ENCODE measurements at regions not wholly inside any gene's neighbourhood (a gene's known extent, or its start where the extent isn't known, plus 50 kb on each side); places are given as distances from the start of the nearest gene placed in this dataset.

DNA sequence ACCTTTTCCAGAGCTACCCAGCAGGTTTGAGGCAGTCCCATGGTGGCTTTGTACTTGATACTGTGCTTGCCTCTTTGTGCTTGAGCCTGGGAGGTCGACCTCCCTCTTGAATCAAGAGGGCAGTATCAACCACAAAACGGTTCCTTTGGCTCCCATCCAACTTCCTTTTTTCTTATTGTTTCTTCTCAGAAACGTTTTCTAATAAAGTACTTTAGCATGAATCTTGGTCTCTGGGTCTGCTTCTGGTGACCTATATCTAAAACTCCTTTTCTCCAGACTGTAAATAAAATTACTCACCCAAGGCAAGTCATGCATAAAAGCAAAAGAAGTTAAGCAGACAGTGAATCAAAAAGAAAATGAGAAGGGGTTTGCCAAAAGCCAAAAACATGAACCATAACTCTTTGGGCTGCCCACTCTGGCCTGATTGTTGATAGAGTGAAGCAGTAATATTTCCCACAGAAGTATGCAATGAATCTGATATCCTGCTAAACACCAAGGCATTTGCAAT, 112.2 kb upstream of the SLC4A7 start:
- TF ChIP-seq, protein P1, sequence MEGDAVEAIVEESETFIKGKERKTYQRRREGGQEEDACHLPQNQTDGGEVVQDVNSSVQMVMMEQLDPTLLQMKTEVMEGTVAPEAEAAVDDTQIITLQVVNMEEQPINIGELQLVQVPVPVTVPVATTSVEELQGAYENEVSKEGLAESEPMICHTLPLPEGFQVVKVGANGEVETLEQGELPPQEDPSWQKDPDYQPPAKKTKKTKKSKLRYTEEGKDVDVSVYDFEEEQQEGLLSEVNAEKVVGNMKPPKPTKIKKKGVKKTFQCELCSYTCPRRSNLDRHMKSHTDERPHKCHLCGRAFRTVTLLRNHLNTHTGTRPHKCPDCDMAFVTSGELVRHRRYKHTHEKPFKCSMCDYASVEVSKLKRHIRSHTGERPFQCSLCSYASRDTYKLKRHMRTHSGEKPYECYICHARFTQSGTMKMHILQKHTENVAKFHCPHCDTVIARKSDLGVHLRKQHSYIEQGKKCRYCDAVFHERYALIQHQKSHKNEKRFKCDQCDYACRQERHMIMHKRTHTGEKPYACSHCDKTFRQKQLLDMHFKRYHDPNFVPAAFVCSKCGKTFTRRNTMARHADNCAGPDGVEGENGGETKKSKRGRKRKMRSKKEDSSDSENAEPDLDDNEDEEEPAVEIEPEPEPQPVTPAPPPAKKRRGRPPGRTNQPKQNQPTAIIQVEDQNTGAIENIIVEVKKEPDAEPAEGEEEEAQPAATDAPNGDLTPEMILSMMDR (IDR thresholded peaks at IDR 0.05; ENCODE audit: borderline replicate concordance, control extremely low read depth, extremely low read depth, insufficient read depth, missing control alignments), result no peak
- peak; percentile 20 for DNase-seq (ENCODE audit: low spot score)
- in situ Hi-C loops (cut with MboI; ENCODE audit: low sequenced_read_pairs, unreplicated experiment), result no loop called here

DNA sequence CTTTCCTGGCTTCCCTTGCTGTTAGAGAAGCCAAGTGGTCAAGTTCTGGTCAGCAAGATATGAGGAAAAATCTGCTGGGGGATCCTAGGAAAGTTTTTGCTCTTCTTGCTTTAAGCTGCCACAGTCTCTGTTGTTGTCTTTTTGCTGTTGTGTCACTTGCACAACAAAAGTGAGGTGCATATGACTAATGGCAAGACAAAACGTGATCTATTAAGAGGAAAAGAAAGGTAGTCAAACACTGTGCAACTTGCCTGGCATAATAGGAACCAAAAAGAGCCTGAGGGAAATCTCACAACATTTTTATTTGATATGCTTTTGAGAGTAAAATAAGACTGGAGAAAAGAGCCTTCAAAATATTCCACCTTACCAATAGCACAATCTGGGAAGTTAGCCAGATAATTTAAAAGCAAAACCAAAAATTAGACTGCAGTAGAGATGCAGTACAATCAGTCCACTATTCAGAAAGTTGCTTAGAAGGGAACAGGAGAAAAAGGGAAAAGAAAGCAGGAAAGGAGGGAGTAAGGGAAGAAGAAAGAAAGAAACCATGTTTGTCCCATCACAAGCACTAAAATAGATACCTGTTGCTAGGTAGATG, 110.0 kb upstream of the SLC4A7 start:
- TF ChIP-seq, protein P1 (IDR thresholded peaks at IDR 0.05; ENCODE audit: borderline replicate concordance, control extremely low read depth, extremely low read depth, insufficient read depth, missing control alignments), result no peak
- DNase-seq (ENCODE audit: low spot score), result no peak
- in situ Hi-C loops (cut with MboI; ENCODE audit: low sequenced_read_pairs, unreplicated experiment), result no loop called here

DNA sequence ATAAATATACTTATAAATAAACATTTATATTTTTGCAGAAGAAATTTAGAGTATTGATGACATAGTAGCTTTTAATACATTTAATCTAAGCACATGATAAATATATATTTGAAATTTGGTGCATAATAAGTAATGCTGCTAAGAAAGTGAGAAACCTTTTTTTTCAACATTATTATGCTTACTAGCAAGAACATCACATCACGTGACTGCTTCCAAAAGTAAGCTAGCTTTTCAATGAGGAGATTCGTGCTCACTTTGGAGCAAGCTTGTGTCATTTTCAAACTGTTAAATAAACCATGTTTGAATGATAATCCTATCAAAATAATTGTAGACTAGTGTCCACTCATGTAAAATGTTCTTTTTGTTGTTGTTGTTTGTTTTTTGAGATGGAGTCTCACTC, 109.0 kb upstream of the SLC4A7 start:
- in situ Hi-C loops (cut with MboI; ENCODE audit: low sequenced_read_pairs, unreplicated experiment), result no loop called here

DNA sequence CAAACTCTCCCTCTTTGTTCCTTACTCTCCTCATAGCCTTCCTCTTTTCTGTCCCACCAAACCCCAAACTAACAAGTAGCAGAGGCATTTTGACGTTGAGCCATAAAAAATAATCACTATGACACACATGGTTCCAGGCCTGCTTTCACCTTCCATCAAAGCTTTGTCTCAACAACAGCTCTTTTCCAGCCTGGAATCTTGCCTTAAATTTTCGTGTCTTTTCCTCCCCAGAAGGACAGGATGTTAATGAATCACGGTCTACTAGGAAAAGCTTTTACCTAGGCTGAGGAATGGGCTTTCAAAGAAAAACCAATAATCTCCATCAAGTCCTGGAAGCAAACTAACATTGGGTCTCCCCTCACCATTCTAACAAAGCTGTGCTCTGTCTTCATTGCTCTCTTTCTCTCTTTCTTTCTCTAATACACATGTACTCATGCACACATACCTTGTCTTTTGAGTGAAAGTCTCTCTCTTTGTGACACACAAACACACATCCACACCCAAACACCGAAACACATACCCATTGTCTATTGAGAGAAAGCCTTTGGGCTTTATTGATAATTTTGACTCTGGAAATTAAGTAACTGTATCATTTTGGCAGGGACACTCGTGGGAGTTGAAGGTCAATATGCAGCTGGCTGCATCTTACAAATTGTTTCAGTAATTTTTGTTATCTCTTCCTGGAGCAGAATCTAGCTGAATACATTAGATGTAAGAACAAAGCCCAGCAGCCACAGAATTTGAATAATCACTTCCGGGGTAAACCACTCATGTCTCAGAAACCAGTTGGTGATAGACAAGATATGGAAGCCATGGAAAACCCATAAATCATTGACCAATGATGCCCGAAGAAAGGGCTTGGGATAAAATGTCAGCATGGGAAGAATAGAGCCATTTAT, 107.4 kb upstream of the SLC4A7 start:
- DNase-seq (ENCODE audit: low spot score), result no peak
- TF ChIP-seq, protein P1 (IDR thresholded peaks at IDR 0.05; ENCODE audit: borderline replicate concordance, control extremely low read depth, extremely low read depth, insufficient read depth, missing control alignments), result no peak
- in situ Hi-C loops (cut with MboI; ENCODE audit: low sequenced_read_pairs, unreplicated experiment), result no loop called here

More for the DNA sequence above, 109.0 kb upstream of the SLC4A7 start:
- no peak for DNase-seq (ENCODE audit: low spot score)
- TF ChIP-seq, protein P1 (IDR thresholded peaks at IDR 0.05; ENCODE audit: borderline replicate concordance, control extremely low read depth, extremely low read depth, insufficient read depth, missing control alignments), result no peak

DNA sequence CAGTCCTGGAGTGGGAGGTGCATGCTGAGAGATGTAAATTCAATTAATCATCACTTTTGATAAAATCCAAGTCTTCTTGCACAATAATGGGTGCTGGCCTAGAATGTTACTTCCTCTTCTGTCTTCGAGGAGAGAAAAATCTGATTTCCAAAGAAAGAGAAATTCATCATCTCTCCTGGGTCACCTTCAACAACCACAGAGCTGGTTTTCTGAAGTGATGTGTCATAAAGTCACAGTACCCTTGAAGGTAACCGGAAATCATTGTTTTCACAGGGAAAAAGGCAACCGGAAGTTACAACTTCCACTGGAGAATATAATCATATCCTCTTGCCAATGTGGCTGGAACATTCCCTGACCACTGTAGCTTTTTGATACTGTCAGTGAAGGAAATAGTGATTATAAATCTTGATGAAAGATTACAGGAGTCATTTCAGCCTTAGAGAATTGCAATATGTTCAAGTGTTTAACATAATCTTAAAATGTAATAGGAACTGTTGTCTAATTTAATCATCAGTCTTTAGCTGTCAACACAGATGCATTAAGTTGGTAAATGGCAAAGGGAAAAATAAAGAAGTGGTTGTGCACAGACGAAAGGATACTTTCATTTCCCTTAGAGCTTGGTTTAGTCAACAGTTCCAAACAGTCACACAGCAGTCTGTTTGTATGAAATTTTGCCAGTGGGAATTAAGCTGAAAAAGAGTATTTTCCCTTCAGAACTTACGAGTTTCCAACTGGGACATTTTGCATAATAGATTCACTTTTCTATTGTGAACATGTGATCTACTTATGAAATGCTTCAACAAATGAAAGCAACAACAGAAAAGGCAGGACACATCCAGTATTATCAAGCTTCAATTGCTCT, 106.5 kb upstream of the SLC4A7 start:
- in situ Hi-C loops (cut with MboI; ENCODE audit: low sequenced_read_pairs, unreplicated experiment), result no loop called here
- DNase-seq (ENCODE audit: low spot score), result no peak
- TF ChIP-seq, protein P1 (IDR thresholded peaks at IDR 0.05; ENCODE audit: borderline replicate concordance, control extremely low read depth, extremely low read depth, insufficient read depth, missing control alignments), result no peak

DNA sequence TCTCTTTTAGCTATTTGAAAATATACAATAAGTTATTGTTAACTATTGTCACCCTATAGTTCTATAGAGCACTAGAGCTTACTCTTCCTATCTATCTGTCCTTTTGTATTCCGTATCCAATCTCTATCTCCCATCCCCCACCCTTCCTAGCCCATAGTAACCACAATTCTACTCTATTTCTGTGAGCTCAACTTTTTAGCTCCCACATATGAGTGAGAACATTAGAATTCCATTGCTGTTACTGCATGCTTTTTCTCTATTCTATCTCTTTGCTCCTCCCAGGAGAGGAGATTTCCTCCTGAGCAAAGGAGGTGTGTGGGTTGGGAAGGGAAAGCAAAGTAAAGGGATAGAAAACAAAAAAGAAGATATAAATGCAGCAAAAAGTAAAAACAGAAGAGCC, 105.6 kb upstream of the SLC4A7 start:
- DNase-seq (ENCODE audit: low spot score), result no peak
- in situ Hi-C loops (cut with MboI; ENCODE audit: low sequenced_read_pairs, unreplicated experiment), result no loop called here
- TF ChIP-seq, protein P1 (IDR thresholded peaks at IDR 0.05; ENCODE audit: borderline replicate concordance, control extremely low read depth, extremely low read depth, insufficient read depth, missing control alignments), result no peak
